ENCODE measurements at regions not wholly inside any gene's neighbourhood (a gene's known extent, or its start where the extent isn't known, plus 50 kb on each side); places are given as distances from the start of the nearest gene placed in this dataset.

- no peak for TF ChIP-seq EZH2 (IDR thresholded peaks at IDR 0.05; ENCODE audit: borderline replicate concordance, control insufficient read depth, low read depth, low read length)
- no peak for TF ChIP-seq REST (IDR thresholded peaks at IDR 0.05; ENCODE audit: low read depth, low read length)
- no peak for TF ChIP-seq CTCF (IDR thresholded peaks at IDR 0.05 in 2 of 3, conservative IDR thresholded peaks at IDR 0.05 in 1 of 3; ENCODE audit: control insufficient read depth in 2 of 3, extremely low read depth in 1 of 3, insufficient read depth in 1 of 3, low read depth in 3 of 3, low read length in 3 of 3)
- no peak for TF ChIP-seq PML (IDR thresholded peaks at IDR 0.05; ENCODE audit: low read length)
- TF ChIP-seq POLR2AphosphoS5 (IDR thresholded peaks at IDR 0.05; ENCODE audit: low read length): no peak
- no peak for TF ChIP-seq EGR1 (IDR thresholded peaks at IDR 0.05; ENCODE audit: borderline replicate concordance in 1 of 2, low read depth in 2 of 2, low read length in 2 of 2)
Observed at GRCh38 chr18:39574897-39575296, 2009.3 kb upstream of the CELF4 start.

All from GM12878 (cell line).